ENCODE measurements at regions not wholly inside any gene's neighbourhood (a gene's known extent, or its start where the extent isn't known, plus 50 kb on each side); places are given as distances from the start of the nearest gene placed in this dataset.
"Not testable (repeated sequence)": the region's sequence is repeated elsewhere in the genome, so short reads cannot be mapped to it uniquely, and the experiment has no call there.

DNA sequence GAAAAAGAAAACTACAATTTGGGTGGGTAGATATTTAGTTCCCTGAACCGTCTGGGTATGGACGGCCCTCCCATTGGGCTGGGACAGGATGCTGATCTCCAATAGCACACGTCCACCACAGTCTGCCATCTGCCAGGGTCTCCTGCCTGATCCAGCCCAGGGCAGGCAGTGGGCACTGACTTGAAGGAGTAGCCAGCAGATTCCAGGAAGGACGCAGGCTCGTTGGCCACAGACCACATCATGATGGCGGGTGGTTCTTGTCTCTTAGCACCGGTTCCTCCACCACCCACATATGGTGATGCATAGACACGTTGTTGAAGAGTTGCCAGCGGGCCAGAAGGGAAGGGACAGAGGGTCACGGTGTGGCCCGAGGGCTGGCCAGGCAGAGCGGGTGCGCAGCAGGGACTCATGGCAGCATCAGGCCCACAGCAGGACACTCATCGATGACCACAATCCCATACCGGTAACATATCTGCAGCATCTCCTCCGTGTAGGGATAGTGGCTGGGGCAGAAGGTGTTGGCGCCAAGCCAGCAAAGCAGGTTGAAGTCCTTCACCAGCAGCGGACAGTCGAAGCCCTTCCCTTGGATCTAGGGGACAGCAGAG lies 155.8 kb upstream of the FAM174A start:
- H3K79me1 ChIP-seq (ENCODE audit: low read depth, low read length); H3K9me3 ChIP-seq (ENCODE audit: insufficient read depth in 2 of 2, low read depth in 1 of 2, low read length in 1 of 2); H3K56ac ChIP-seq (replicated peaks; ENCODE audit: insufficient read length, low read depth, low read length); H3K4ac ChIP-seq (replicated peaks; ENCODE audit: insufficient read length, low read depth, low read length); FAIRE-seq; H3K4me2 ChIP-seq (ENCODE audit: insufficient read depth in 1 of 2, low read depth in 2 of 2, low read length in 2 of 2); H2BK5ac ChIP-seq (ENCODE audit: low read depth, low read length); H2BK20ac ChIP-seq (ENCODE audit: low read length); H3K27ac ChIP-seq (ENCODE audit: low read depth, low read length); H2AFZ ChIP-seq (ENCODE audit: low read length); H3K14ac ChIP-seq (ENCODE audit: insufficient read length); H2AK5ac ChIP-seq (ENCODE audit: low read depth, low read length); H4K20me1 ChIP-seq (replicated peaks in 1 of 2; ENCODE audit: control insufficient read depth in 1 of 2, insufficient read depth in 2 of 2, low read length in 2 of 2); H2BK120ac ChIP-seq (replicated peaks; ENCODE audit: low read depth, low read length); H2BK15ac ChIP-seq (ENCODE audit: low read length); H2BK12ac ChIP-seq (ENCODE audit: low read depth, low read length); H4K91ac ChIP-seq (replicated peaks; ENCODE audit: insufficient read length, low read length); CTCF ChIA-PET (ENCODE audit: partially characterized antibody); H3K18ac ChIP-seq (ENCODE audit: extremely low read depth, low read length); H3K4me3 ChIP-seq (ENCODE audit: extremely low read depth in 1 of 4, insufficient read depth in 2 of 4, low read depth in 3 of 4, low read length in 4 of 4); H3K9ac ChIP-seq (replicated peaks in 1 of 4; ENCODE audit: extremely low read depth in 1 of 4, low read depth in 3 of 4, low read length in 3 of 4); H3K23me2 ChIP-seq (ENCODE audit: low read depth, low read length); H3K36me3 ChIP-seq (ENCODE audit: control insufficient read depth in 2 of 4, insufficient read depth in 4 of 4, low read length in 3 of 4); POLR2A ChIA-PET (ENCODE audit: partially characterized antibody); H3K4me1 ChIP-seq (replicated peaks in 1 of 4; ENCODE audit: control insufficient read depth in 3 of 4, insufficient read depth in 4 of 4, low read length in 3 of 4); H3K79me2 ChIP-seq (ENCODE audit: control insufficient read depth in 1 of 2, insufficient read depth in 2 of 2, low read length in 2 of 2); DNase-seq (ENCODE audit: low read depth in 1 of 2, low spot score in 2 of 2); H3K23ac ChIP-seq (ENCODE audit: insufficient read length); H4K8ac ChIP-seq (ENCODE audit: extremely low read depth, insufficient read depth, low read length); H3K27me3 ChIP-seq (replicated peaks in 1 of 4; ENCODE audit: control insufficient read depth in 3 of 4, extremely low read depth in 1 of 4, insufficient read depth in 3 of 4, low read length in 3 of 4); H4K5ac ChIP-seq (ENCODE audit: insufficient read length, low read depth, low read length): not testable (repeated sequence)
- WGBS, 2 experiments (ENCODE audit: extremely low coverage in 1 of 2, insufficient coverage in 1 of 2, insufficient read length in 1 of 2, insufficient replicate concordance in 2 of 2, low coverage in 1 of 2, low lambda C conversion rate in 2 of 2, missing lambda C conversion rate in 1 of 2): 94% methylated on average over 12 of the region's 19 CpGs; no CpG with 5 or more reads in 1 of the 2 experiments

- H3K4me2 ChIP-seq (ENCODE audit: insufficient read depth in 1 of 2, low read depth in 2 of 2, low read length in 2 of 2); H3K27me3 ChIP-seq (replicated peaks in 1 of 4; ENCODE audit: control insufficient read depth in 3 of 4, extremely low read depth in 1 of 4, insufficient read depth in 3 of 4, low read length in 3 of 4); CTCF ChIA-PET (ENCODE audit: partially characterized antibody); H2AK5ac ChIP-seq (ENCODE audit: low read depth, low read length); H3K23ac ChIP-seq (ENCODE audit: insufficient read length); H2BK20ac ChIP-seq (ENCODE audit: low read length); H3K23me2 ChIP-seq (ENCODE audit: low read depth, low read length); H3K79me2 ChIP-seq (ENCODE audit: control insufficient read depth in 1 of 2, insufficient read depth in 2 of 2, low read length in 2 of 2); H3K18ac ChIP-seq (ENCODE audit: extremely low read depth, low read length); H3K4me3 ChIP-seq (ENCODE audit: extremely low read depth in 1 of 4, insufficient read depth in 2 of 4, low read depth in 3 of 4, low read length in 4 of 4); H4K20me1 ChIP-seq (replicated peaks in 1 of 2; ENCODE audit: control insufficient read depth in 1 of 2, insufficient read depth in 2 of 2, low read length in 2 of 2); H3K36me3 ChIP-seq (ENCODE audit: control insufficient read depth in 2 of 4, insufficient read depth in 4 of 4, low read length in 3 of 4); H3K9ac ChIP-seq (replicated peaks in 1 of 4; ENCODE audit: extremely low read depth in 1 of 4, low read depth in 3 of 4, low read length in 3 of 4); FAIRE-seq; H2BK12ac ChIP-seq (ENCODE audit: low read depth, low read length); H3K4ac ChIP-seq (replicated peaks; ENCODE audit: insufficient read length, low read depth, low read length); H3K14ac ChIP-seq (ENCODE audit: insufficient read length); H2BK5ac ChIP-seq (ENCODE audit: low read depth, low read length); H4K8ac ChIP-seq (ENCODE audit: extremely low read depth, insufficient read depth, low read length); H4K5ac ChIP-seq (ENCODE audit: insufficient read length, low read depth, low read length); H2AFZ ChIP-seq (ENCODE audit: low read length); H2BK15ac ChIP-seq (ENCODE audit: low read length); H3K9me3 ChIP-seq (ENCODE audit: insufficient read depth in 2 of 2, low read depth in 1 of 2, low read length in 1 of 2); H3K56ac ChIP-seq (replicated peaks; ENCODE audit: insufficient read length, low read depth, low read length); H3K79me1 ChIP-seq (ENCODE audit: low read depth, low read length); H3K4me1 ChIP-seq (replicated peaks in 1 of 4; ENCODE audit: control insufficient read depth in 3 of 4, insufficient read depth in 4 of 4, low read length in 3 of 4); H2BK120ac ChIP-seq (replicated peaks; ENCODE audit: low read depth, low read length); POLR2A ChIA-PET (ENCODE audit: partially characterized antibody); H3K27ac ChIP-seq (ENCODE audit: low read depth, low read length); DNase-seq (ENCODE audit: low read depth in 1 of 2, low spot score in 2 of 2); H4K91ac ChIP-seq (replicated peaks; ENCODE audit: insufficient read length, low read length): not testable (repeated sequence)
- WGBS, 2 experiments (ENCODE audit: extremely low coverage in 1 of 2, insufficient coverage in 1 of 2, insufficient read length in 1 of 2, insufficient replicate concordance in 2 of 2, low coverage in 1 of 2, low lambda C conversion rate in 2 of 2, missing lambda C conversion rate in 1 of 2): 87% methylated on average over 5 of the region's 5 CpGs; no CpG with 5 or more reads in 1 of the 2 experiments
Measured at GRCh38 chr5:100364757-100365478, 170.3 kb upstream of the FAM174A start.

Measured in H1 (cell line).